IMR-90 (cell line): ENCODE measurements at regions not wholly inside any gene's neighbourhood (a gene's known extent, or its start where the extent isn't known, plus 50 kb on each side); places are given as distances from the start of the nearest gene placed in this dataset.

Source experiments
- ATAC-seq: fragments of 200-7000 bp; cut with Tn5 transposase; 2 replicates; pipeline ENCODE4 v1.9.1; 2020; ENCODE audit warnings: low read depth, mild to moderate bottlenecking, moderate library complexity
- BruUV-seq: library from RNA; stranded (reverse); fragments of 400-500 nt; replicated peaks from 2 replicates; lab custom pipeline; 2021; lab: Mats Ljungman, UMichigan
- CTCF ChIA-PET: fragments of 300-600 bp; formaldehyde crosslinking; extraction: SDS; loops from one replicate; lab custom pipeline; 2021; ENCODE audit warnings: antibody characterized with exemption; lab: Yijun Ruan, JAX
- POLR2A ChIA-PET: fragments of 300-600 bp; sonication (Branson Sonifier 250); formaldehyde crosslinking; loops from one replicate; lab custom pipeline; 2022; ENCODE audit warnings: antibody characterized with exemption; ENCODE audit not compliant: unreplicated experiment; lab: Charles Lee
- DNase-seq: peaks from one replicate; pipeline ENCODE4 v3.0.0; 2013
- H2AFZ ChIP-seq: replicated peaks from 2 replicates; pipeline ENCODE3; 2013; ENCODE audit warnings: low read length, mild to moderate bottlenecking; ENCODE audit not compliant: poor library complexity
- H2AK5ac ChIP-seq: 2 replicates; pipeline ENCODE4 v1.6.1; 2013; ENCODE audit warnings: low read depth, low read length, inconsistent platforms
- H2AK9ac ChIP-seq: replicated peaks from 2 replicates; pipeline ENCODE3; 2013; ENCODE audit warnings: mild to moderate bottlenecking, low read depth, low read length, moderate library complexity; ENCODE audit not compliant: poor library complexity
- H2BK120ac ChIP-seq: 2 replicates; pipeline ENCODE4 v1.6.1; 2013; ENCODE audit warnings: low read depth, low read length, inconsistent platforms
- H2BK15ac ChIP-seq: 3 replicates; pipeline ENCODE4 v1.6.1; 2013; ENCODE audit warnings: low read depth, low read length, inconsistent platforms
- H2BK20ac ChIP-seq: 2 replicates; pipeline ENCODE4 v1.6.1; 2013; ENCODE audit warnings: low read depth, mild to moderate bottlenecking, inconsistent platforms, low read length, moderate library complexity
- H2BK5ac ChIP-seq: 2 replicates; pipeline ENCODE4 v1.6.1; 2013; ENCODE audit warnings: mild to moderate bottlenecking, low read depth, low read length, inconsistent platforms; ENCODE audit not compliant: poor library complexity, severe bottlenecking
- H3K14ac ChIP-seq: replicated peaks from 2 replicates; pipeline ENCODE4 v1.6.1; 2013; ENCODE audit warnings: low read depth, low read length, inconsistent platforms
- H3K18ac ChIP-seq: 2 replicates; pipeline ENCODE4 v1.6.1; 2013; ENCODE audit warnings: low read depth, low read length, control low read depth
- H3K23ac ChIP-seq: 2 replicates; pipeline ENCODE4 v1.6.1; 2013; ENCODE audit warnings: low read depth, low read length, inconsistent platforms
- H3K27ac ChIP-seq: 2 replicates; pipeline ENCODE4 v1.5.1; 2013; ENCODE audit warnings: mild to moderate bottlenecking, control low read depth, low read length; ENCODE audit not compliant: insufficient read depth
- H3K27me3 ChIP-seq: 2 replicates; pipeline ENCODE4 v1.6.1; 2013; ENCODE audit warnings: low read length; ENCODE audit not compliant: control insufficient read depth, insufficient read depth
- H3K36me3 ChIP-seq: 2 replicates; pipeline ENCODE4 v1.6.1; 2013; ENCODE audit warnings: low read length, mixed read lengths; ENCODE audit not compliant: control insufficient read depth, insufficient read depth
- H3K4ac ChIP-seq: 2 replicates; pipeline ENCODE4 v1.6.1; 2013; ENCODE audit warnings: low read depth, low read length, inconsistent platforms
- H3K4me1 ChIP-seq: 2 replicates; pipeline ENCODE4 v1.6.1; 2013; ENCODE audit warnings: low read length, mixed read lengths; ENCODE audit not compliant: control insufficient read depth, insufficient read depth
- H3K4me2 ChIP-seq: 2 replicates; pipeline ENCODE4 v1.6.1; 2013; ENCODE audit warnings: low read depth, mild to moderate bottlenecking, control low read depth, low read length, moderate library complexity
- H3K4me3 ChIP-seq: 2 replicates; pipeline ENCODE4 v1.5.1; 2013; ENCODE audit warnings: low read depth, mild to moderate bottlenecking, control low read depth, low read length, moderate library complexity; ENCODE audit not compliant: insufficient read depth
- H3K56ac ChIP-seq: 2 replicates; pipeline ENCODE4 v1.6.1; 2013; ENCODE audit warnings: low read length, inconsistent platforms; ENCODE audit not compliant: insufficient read depth; ENCODE audit errors: extremely low read depth
- H3K79me1 ChIP-seq, 2 experiments: 2 replicates each; pipeline ENCODE4 v1.6.1; 2013; ENCODE audit warnings: low read length in 2 of 2, inconsistent platforms in 1 of 2, low read depth in 1 of 2
- H3K9ac ChIP-seq: 2 replicates; pipeline ENCODE4 v1.6.1; 2013; ENCODE audit warnings: low read depth, low read length, control low read depth
- H3K9me1 ChIP-seq: 2 replicates; pipeline ENCODE4 v1.6.1; 2013; ENCODE audit warnings: low read length, inconsistent platforms; ENCODE audit not compliant: insufficient read depth
- H3K9me3 ChIP-seq: 2 replicates; pipeline ENCODE4 v1.6.1; 2013; ENCODE audit warnings: low read length; ENCODE audit not compliant: control insufficient read depth, insufficient read depth
- H4K20me1 ChIP-seq: 2 replicates; pipeline ENCODE4 v1.6.1; 2013; ENCODE audit warnings: low read length, inconsistent platforms; ENCODE audit not compliant: insufficient read depth
- H4K5ac ChIP-seq: 2 replicates; pipeline ENCODE4 v1.6.1; 2013; ENCODE audit warnings: mild to moderate bottlenecking, low read depth, low read length, control low read depth
- H4K8ac ChIP-seq, 2 experiments: 2 replicates each; pipeline ENCODE4 v1.6.1; 2013; ENCODE audit warnings: low read depth in 2 of 2, low read length in 2 of 2, control low read depth in 1 of 2, inconsistent platforms in 1 of 2
- H4K91ac ChIP-seq: 2 replicates; pipeline ENCODE4 v1.6.1; 2013; ENCODE audit warnings: low read depth, low read length, inconsistent platforms; ENCODE audit not compliant: insufficient read depth
- CEBPB ChIP-seq: IDR thresholded peaks from 2 replicates; pipeline ENCODE4 v1.6.1; 2012; ENCODE audit warnings: low read depth, low read length, improper control_type of control experiment
- CHD1 ChIP-seq: IDR thresholded peaks from 2 replicates; pipeline ENCODE4 v1.6.1; 2012; ENCODE audit warnings: low read depth, low read length, improper control_type of control experiment
- CTCF ChIP-seq: conservative IDR thresholded peaks from 2 replicates; pipeline ENCODE4 v1.5.1; 2012; ENCODE audit warnings: mild to moderate bottlenecking, low read depth, low read length, improper control_type of control experiment
- FOS ChIP-seq: fragments of 150-350 bp; IDR thresholded peaks from 2 replicates; pipeline ENCODE4 v1.6.1; 2016; ENCODE audit warnings: low read depth, low read length
- MAFK ChIP-seq: IDR thresholded peaks from 2 replicates; pipeline ENCODE4 v1.6.1; 2012; ENCODE audit warnings: low read depth, low read length, improper control_type of control experiment
- MAZ ChIP-seq: IDR thresholded peaks from 2 replicates; pipeline ENCODE4 v1.6.1; 2012; ENCODE audit warnings: low read depth, mild to moderate bottlenecking, low read length, improper control_type of control experiment, moderate library complexity, borderline replicate concordance
- MXI1 ChIP-seq: IDR thresholded peaks from 2 replicates; pipeline ENCODE4 v1.6.1; 2012; ENCODE audit warnings: low read depth, mild to moderate bottlenecking, low read length, moderate library complexity, borderline replicate concordance
- NFE2L2 ChIP-seq: fragments of 150-350 bp; IDR thresholded peaks from 2 replicates; pipeline ENCODE4 v1.6.1; 2016; ENCODE audit warnings: low read depth, mild to moderate bottlenecking, low read length
- RAD21 ChIP-seq: IDR thresholded peaks from 2 replicates; pipeline ENCODE4 v1.6.1; 2012; ENCODE audit warnings: low read length, improper control_type of control experiment
- RCOR1 ChIP-seq: IDR thresholded peaks from 2 replicates; pipeline ENCODE4 v1.6.1; 2012; ENCODE audit warnings: mild to moderate bottlenecking, low read length, improper control_type of control experiment; ENCODE audit not compliant: insufficient replicate concordance
- RFX5 ChIP-seq: IDR thresholded peaks from 2 replicates; pipeline ENCODE4 v1.8.0; 2012; ENCODE audit warnings: low read depth, mild to moderate bottlenecking, low read length, moderate library complexity
- WGBS, 2 experiments: methylation state at CpG; one replicate each; pipeline versions ENCODE4 v1.1.5 to v1.1.7; 2013; ENCODE audit warnings: missing lambda C conversion rate in 2 of 2; ENCODE audit not compliant: insufficient read length in 1 of 2; ENCODE audit errors: extremely low coverage in 2 of 2; 5-methylcytosine and 5-hydroxymethylcytosine counted together
- dilution Hi-C: fragments of 300-500 bp; cut with HindIII; formaldehyde crosslinking; loops from one replicate; pipeline ENCODE4 v1.14.3; 2018; ENCODE audit warnings: low sequenced_read_pairs; ENCODE audit not compliant: unreplicated experiment
- in situ Hi-C: fragments of 300-500 bp; cut with MboI; formaldehyde crosslinking; loops from 3 replicates; pipeline ENCODE4 v1.14.3; 2019; ENCODE audit warnings: low sequenced_read_pairs, inconsistent platforms, mixed read lengths
- intact Hi-C: fragments of 100-400 bp; cut with micrococcal nuclease; formaldehyde crosslinking; loops from 2 replicates; pipeline ENCODE4 v1.10.0; 2022

GRCh38 chr1:55724551-55725325, 509.6 kb upstream of the USP24 start (continued):
- TF ChIP-seq MAFK (0 out of 2 replicates have a peak, but pooled peaks have one; percentile 40), MAZ (no peak; the same call in 1 of the 2 replicates)

DNA sequence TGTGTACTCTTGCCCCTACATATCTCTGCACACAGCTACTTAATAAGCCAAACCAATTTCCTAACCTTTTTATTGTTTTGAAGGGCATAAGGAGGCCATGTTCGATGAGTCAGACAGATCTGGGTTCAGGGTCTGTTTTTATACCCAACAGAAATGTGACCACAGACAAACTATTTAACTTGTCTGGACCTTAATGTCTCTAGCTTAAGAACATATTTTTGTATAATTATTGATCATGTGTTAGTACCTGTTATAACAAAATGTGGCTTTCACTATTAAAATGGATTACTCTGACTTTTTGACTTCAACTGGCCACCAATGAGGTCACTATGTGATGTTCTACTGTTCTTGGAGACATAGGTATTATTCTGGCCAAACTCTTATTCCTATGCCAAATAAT, 507.8 kb upstream of the USP24 start:
- H3K4me2 ChIP-seq, result no peak overlapping the region
- H4K91ac ChIP-seq, result peak overlapping the region; percentile 95
- peak overlapping the region; percentile 84 for H3K18ac ChIP-seq
- H3K9me3 ChIP-seq, result no peaks in the 10 kb centered on the region
- H3K27me3 ChIP-seq, result no peaks in the 10 kb centered on the region
- no peak overlapping the region for H3K23ac ChIP-seq
- H3K14ac ChIP-seq, result peak overlapping the region; percentile 36; the same call in 1 of the 2 replicates
- H3K27ac ChIP-seq, result peak overlapping the region; percentile 25; the same call in 1 of the 2 replicates
- no peak overlapping the region for H2AK9ac ChIP-seq
- peaks cover 26% of the 10 kb centered on the region for H3K4me1 ChIP-seq
- no peak overlapping the region for H3K4me3 ChIP-seq
- no CpG with 5 or more reads among the region's 1 CpG for WGBS, 2 experiments
- no TSS peak for BruUV-seq
- no peaks in the 10 kb centered on the region for H4K20me1 ChIP-seq
- DNase-seq (no peak), ATAC-seq (no peak)
- H2BK5ac ChIP-seq, result peak overlapping the region; percentile 98
- no peaks in the 10 kb centered on the region for H3K36me3 ChIP-seq
- ChIA-PET CTCF (interaction anchor here (1.1 kb wide), 1 partner anchor 102 kb away, joined by 3 read pairs; no protein-coding TSS in a partner anchor), POLR2A (no interaction called here)
- H4K8ac ChIP-seq, result peak overlapping the region; percentile 20 to 59; a peak in 3 of 4 replicates
- no peak overlapping the region for H3K9ac ChIP-seq
- H2AK5ac ChIP-seq, result no peak overlapping the region
- in situ Hi-C loops (no loop called here), dilution Hi-C loops (no loop called here), intact Hi-C loops (no loop called here)
- H2BK20ac ChIP-seq, result peak overlapping the region; percentile 95
- H4K5ac ChIP-seq, result peak overlapping the region; percentile 35; the same call in 1 of the 2 replicates
- H3K9me1 ChIP-seq, result peaks cover 15% of the 10 kb centered on the region
- no peak overlapping the region for H2AFZ ChIP-seq
- no peak overlapping the region for H3K56ac ChIP-seq
- H2BK120ac ChIP-seq, result peak overlapping the region; percentile 87
- peak overlapping the region; percentile 31; the same call in 2 of the 3 replicates for H2BK15ac ChIP-seq
- peak overlapping the region; percentile 93; the same call in 1 of the 2 replicates for H3K4ac ChIP-seq
- no peaks in the 10 kb centered on the region for H3K79me1 ChIP-seq
- no peak for TF ChIP-seq RFX5
- no peak for TF ChIP-seq MXI1
- no peak for TF ChIP-seq CEBPB
- TF ChIP-seq CTCF, result no peak
- TF ChIP-seq FOS, result no peak
- TF ChIP-seq RCOR1, result no peak
- TF ChIP-seq CHD1, result no peak
- no peak for TF ChIP-seq NFE2L2
- TF ChIP-seq RAD21, result no peak
- no peak for TF ChIP-seq MAZ
- TF ChIP-seq MAFK, result no peak
